DMS153 (cell line): ENCODE measurements at regions not wholly inside any gene's neighbourhood (a gene's known extent, or its start where the extent isn't known, plus 50 kb on each side); places are given as distances from the start of the nearest gene placed in this dataset.

Experiments
- DNase-seq: peaks from one replicate; lab custom pipeline; 2025; lab: John Stamatoyannopoulos, UW

DNA sequence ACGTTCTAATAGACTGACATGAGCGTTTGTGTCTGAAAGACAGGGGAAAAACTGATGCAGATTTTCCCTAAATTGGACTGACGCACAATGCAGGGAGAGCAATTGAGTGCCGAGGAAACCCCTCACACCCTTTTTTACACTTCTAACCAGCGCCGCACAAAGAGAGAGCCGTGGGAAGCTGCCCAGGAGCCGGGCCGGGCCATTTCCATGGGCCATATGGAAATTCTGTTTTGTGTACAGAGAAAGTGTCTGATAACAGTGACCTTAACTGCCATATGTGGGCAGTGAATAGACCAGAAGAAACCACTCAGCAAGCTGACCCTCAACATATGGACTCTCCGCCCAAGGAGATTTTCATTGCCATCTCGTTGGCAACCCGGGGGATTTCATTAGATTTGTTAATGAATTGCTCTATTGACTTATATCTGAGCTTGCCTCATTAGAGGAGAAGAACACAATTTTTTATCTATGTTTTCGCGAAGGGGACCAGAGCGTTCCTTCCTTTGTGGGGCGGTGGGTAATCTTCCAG lies 225.9 kb upstream of the IRX3 start:
- no peak for DNase-seq

- DNase-seq: no peak
Observed at GRCh38 chr16:54511222-54511731, 224.7 kb upstream of the IRX3 start.

DNA sequence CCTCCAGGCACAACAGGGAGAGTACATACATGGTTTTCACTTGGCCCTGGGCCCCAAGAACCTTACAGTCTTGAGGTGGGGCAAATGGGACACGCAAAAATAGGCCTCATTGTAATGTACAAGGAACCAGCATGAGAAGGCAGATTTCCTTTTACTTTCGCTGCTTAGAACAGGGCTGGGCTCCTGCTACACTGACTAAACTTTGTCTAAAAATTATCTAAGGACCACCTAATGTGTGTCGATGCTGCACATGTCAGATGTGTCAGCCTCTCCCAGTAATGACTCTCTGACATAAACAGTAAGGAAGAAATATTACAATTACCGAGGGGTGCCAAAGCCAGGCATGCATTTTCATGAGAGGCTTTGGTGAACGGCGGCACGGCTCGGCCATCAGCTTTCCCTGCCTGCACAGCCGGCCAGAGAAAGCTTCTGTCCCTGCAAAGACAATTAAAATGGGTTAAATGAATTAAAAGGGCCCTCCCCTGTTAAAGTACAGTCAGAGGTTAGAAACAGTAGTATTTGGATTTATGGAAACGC lies 224.2 kb upstream of the IRX3 start:
- DNase-seq: no peak

DNA sequence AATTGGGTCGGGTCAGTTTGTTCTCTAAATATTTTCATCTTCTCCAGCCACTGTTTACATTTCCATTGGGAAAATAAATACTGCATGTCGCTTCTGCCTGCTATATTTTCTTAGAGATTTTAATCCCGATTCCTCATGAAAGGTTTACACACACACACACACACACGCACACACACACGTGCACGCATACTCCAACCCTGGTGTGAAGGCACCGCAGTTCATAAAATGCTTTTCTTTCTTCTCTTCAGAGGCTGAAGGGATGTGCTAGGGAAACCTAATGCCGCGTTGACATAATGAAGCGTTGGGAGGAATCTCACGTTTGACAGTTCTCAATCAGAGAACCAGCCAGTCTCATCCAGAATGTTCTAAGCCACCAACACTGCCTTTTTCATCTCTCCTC lies 222.9 kb upstream of the IRX3 start:
- DNase-seq: no peak

DNA sequence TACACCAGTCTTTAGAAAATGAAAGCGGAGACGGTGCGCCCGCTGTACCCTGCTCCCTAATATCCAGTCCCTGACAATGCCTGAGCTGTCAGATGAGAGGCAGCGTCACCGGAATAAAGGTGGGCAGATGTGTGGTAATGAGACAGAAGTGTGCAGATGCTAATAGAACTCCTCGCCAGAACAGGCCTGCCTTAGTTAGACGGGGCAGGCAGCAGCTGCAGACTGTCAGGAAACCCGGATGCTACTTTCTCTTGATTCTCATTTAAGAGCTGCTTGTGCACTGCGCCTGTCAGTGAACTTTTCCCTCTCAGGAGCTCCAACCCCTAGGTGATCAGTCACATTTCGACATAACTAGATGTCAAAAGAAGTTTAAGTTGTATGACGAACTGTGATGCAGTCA lies 221.8 kb upstream of the IRX3 start:
- peak; percentile 33 for DNase-seq

DNA sequence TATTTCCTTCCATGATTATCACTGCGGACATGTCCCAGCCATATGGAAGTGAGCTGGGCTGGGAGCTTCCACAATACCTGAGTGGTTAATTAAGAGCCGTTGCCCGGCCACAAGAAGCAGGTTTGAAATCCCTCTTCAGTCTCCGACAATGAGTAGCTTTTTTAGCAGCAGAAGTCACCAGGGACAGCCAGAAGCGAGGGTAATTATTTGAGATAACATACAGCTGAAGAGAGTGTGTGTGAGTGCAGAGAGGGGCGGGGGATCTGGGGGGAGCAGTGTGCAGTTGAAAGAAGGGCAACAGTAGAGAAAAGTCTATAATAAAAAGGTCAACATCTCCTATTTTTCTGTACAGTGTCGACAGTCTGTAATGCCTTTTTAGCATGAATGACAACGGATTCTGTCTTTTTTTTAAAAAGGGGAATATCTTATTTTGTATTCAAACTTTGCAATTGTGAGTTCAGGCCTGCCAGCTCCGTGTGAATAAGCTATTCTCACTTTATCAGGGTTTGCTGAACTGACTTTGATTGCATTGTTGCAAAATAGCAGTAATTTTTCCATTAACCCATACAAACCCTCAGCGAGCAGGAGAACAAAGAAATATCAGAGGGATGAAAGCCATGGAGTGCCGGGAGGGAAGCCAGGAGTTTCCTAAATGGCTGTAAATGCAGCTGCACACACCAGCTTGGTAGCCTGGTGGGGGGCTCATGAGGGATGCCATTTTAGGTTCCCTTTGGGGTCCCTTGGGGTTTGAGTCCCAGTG lies 220.3 kb upstream of the IRX3 start:
- peak; percentile 88 for DNase-seq

DNA sequence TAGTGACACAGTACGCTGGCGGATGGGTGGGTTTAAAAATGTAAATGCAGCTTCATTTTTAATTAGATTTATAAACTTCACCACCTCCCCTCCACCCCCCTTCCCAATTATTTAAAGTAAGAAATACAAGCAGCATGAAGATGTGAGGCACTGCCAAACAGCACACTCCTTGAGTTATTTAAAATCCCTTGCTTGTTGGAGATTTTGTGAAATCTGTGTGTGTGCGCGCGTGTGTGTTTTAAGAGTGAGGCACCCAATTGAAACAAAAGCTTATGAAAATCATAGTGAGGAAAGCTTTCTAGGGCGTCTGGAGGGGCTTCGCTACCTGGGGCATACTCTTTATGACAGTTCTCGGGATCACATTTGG lies 219.6 kb upstream of the IRX3 start:
- no peak for DNase-seq

DNA sequence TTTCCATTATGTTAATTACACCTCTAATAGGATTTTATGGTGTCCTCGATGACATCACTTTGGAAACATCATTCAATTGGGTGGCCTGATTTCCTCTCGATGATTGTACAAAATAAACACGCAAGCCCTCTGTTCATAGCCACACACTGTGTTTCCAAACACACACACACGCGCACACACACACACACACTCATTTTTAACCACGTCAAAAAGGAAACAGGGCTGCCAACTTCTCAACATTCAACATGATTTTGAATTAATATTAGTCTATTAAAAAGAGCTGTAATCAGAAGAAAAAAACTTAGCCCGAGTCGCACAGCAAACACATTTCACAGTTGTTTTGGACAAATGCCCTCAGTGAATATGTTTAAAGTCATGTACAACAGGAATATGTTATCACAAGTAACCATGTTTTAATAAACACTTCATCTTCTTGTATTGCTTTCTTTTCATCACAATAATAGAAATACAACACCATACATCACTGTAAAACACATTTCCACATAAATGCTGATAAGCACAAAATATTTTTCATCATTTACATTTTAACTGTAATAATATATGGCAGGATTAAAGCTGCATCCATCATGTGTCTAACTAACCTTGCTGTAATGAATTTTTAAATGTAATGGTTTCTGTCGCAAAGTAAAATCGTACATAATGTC lies 219.1 kb upstream of the IRX3 start:
- DNase-seq: peak; percentile 89

DNA sequence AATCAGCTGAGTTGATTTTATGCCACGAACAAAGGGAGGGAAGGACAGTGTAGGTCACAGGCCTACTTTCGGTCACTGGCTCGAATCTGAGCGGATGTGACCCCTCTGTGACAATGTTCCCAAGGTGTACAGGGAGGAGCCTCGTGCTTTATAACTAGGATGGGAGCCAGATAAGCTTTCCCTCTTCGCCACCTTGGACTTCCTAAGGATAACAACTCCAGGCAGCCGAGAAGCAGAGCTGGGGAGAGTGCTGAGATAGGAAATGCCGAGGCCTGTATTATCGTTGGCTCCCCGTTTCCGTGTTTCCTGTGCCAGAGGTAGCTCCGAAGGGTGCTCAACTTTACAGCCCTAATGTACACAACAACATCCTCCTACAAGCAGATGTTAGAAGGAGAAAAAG lies 217.8 kb upstream of the IRX3 start:
- DNase-seq: peak; percentile 88

DNA sequence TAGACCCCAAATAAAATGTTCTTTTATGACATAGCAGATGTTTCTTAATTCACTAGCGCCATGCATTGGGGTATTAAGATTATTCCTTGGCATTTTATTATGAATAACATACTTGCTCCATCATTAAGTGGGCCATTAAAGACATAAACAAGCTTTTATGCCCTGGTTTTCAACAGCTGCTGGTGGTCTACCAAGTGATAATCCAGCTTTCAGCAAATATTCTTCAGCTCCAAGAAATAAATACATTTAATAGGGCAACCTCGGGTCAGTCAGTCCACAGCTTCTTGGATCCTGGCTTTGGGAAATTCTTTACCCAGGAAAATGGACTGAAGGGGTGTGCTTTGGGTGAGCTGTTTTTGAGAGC lies 217.3 kb upstream of the IRX3 start:
- no peak for DNase-seq

- DNase-seq: peak; percentile 75
Observed at GRCh38 chr16:54503011-54503855, 216.6 kb upstream of the IRX3 start.

DNA sequence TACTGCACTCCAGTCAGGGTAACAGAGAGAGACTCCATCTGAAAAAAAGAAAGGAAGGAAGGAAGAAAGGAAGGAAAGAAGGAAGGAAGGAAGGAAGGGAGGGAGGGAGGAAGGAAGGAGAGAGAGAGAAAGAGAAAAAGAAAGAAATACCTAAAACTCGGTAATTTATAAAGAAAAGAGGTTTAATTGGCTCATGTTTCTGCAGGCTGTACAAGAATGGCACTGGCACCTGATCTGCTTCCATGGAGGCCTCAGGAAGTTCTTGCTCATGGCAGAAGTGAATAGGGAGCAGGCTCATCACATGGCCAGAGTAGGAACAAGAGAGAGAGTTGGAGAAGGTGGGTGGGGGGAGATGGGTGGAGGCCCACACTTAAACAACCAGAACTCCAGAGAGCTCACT lies 215.2 kb upstream of the IRX3 start:
- no peak for DNase-seq

GRCh38 chr16:54493594-54493993 lies 207.0 kb upstream of the IRX3 start:
- no peak for DNase-seq

DNA sequence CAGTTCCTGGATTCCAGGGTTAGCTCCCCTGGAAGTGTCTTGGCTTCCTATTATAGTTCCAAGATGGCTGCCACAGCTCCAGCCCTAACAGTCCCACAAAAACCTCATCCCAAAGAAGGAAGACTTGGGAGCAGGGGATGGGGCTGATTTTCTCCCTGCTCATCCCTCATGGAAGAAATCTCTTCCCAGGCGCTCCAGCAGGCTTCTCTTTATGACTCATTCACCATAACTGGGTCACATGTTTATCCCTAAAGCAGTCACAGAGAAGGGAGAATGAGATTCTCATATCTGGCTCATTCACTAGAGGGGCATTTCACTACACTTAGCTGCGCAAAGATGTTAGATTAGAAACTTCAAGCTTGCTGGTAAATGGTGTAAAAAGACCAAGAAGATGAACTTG lies 206.5 kb upstream of the IRX3 start:
- DNase-seq: no peak

- DNase-seq: no peak
Observed at GRCh38 chr16:54490112-54490488, 203.5 kb upstream of the IRX3 start.

DNA sequence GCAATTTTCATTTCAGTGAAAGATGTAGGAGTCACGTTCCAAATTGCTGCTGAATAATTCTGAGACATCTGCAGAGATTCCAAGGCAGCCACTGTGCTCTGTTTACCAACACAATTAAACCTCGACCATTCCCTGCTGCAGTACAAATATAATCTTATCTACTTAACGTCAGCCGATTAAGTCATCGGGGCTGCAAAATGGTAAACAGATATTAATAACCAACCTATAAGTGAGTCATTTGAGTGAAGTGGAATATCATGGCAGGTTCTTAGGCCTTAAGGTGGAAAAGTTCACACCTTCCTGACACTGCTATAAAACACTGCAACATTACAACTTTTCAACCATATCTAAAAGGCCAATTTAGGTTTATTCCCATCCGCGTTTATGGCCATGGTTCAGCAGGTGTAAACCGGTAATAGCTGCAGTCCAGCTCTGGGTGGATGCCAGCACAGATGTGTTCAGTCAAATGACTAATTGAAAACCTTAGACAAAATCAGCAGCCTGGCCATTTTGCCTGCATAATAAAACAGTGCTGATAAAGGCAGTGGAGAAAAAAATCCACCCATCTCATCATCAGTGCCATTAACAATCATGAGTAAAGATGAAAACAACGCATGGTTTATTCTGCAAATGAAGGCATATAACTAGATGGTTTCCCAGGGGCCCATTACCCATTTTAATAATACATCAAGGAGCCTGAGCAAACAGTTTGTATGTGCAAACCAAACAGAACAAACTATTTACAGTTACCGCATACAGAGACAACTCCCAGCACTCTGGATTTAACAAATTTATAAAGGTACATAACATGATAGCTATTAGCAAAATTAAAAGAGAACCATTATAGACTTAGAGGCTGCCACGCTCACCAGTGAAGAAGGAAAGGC lies 202.9 kb upstream of the IRX3 start:
- peak; percentile 95 for DNase-seq

GRCh38 chr16:54488729-54489128 lies 202.1 kb upstream of the IRX3 start:
- DNase-seq: no peak

- DNase-seq: no peak
Observed at GRCh38 chr16:54487933-54488332, 201.3 kb upstream of the IRX3 start.

- no peak for DNase-seq
Observed at GRCh38 chr16:54484700-54485099, 198.1 kb upstream of the IRX3 start.

- DNase-seq: no peak
Observed at GRCh38 chr16:54482892-54483574, 196.4 kb upstream of the IRX3 start.

DNA sequence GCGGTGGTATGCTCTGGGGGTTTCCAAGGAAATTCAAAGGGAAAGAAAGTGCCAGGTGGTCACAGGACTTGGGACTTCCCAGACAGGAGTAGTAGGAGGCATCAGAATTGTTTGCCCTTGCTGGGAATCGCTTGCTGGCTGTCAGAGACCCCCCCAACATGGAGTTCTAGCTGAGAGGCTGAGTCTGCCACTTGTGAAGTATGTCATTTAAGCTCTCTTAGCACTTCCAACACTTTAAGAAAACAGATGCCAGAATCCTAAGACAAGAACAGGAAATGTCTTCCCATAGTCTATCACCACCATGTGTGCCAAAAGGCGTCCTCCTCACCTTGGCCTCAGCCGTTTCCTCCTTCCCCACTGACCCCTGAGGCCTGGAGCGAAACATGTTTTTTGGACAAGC lies 193.8 kb upstream of the IRX3 start:
- no peak for DNase-seq
